ENCODE measurements at regions not wholly inside any gene's neighbourhood (a gene's known extent, or its start where the extent isn't known, plus 50 kb on each side); places are given as distances from the start of the nearest gene placed in this dataset.

GRCh38 chr12:58068706-58069105 is 127.3 kb downstream of the ATP23 start:
- in situ Hi-C loops (cut with HindIII; ENCODE audit: low pct_unique_long_range_greater_than_20kb, low sequenced_read_pairs), result no loop called here
- POLR2A ChIA-PET, result no interaction called here
- CTCF ChIA-PET, result no interaction called here
- no TSS peak for BruUV-seq (replicated peaks)
- Histone ChIP-seq H3K36me3 (ENCODE audit: control insufficient read depth, insufficient read depth, low read length) (no peaks in the 10 kb centered on the region), H3K27ac (ENCODE audit: low read length) (no peak overlapping the region), H3K9me3 (ENCODE audit: control insufficient read depth, insufficient read depth, low read depth, low read length) (no peaks in the 10 kb centered on the region), H3K4me1 (ENCODE audit: control insufficient read depth, insufficient read depth, low read length) (no peaks in the 10 kb centered on the region), H3K27me3 (ENCODE audit: control insufficient read depth, insufficient read depth, low read length) (no peaks in the 10 kb centered on the region), H3K4me3 (ENCODE audit: low read depth in 2 of 2, low read length in 2 of 2) (no peak overlapping the region)
- DNase-seq (ENCODE audit: low read depth, low spot score) (no peak), ATAC-seq (no peak)
- no peak for TF ChIP-seq TCF7L2 (IDR thresholded peaks at IDR 0.05; ENCODE audit: low read depth, low read length)
- TF ChIP-seq SIN3A (IDR thresholded peaks at IDR 0.05; ENCODE audit: borderline replicate concordance, insufficient read depth, low read depth, low read length), result no peak
- TF ChIP-seq REST (IDR thresholded peaks at IDR 0.05; ENCODE audit: insufficient read depth in 1 of 2, low read depth in 2 of 2, low read length in 1 of 2), result no peak
- no peak for TF ChIP-seq POLR2AphosphoS5 (IDR thresholded peaks at IDR 0.05; ENCODE audit: low read depth, low read length)
- TF ChIP-seq CTCF (IDR thresholded peaks at IDR 0.05), result no peak
- intact Hi-C loops (cut with micrococcal nuclease; ENCODE audit: unreplicated experiment), result no loop called here

GRCh38 chr12:58069268-58069963 is 128.0 kb downstream of the ATP23 start:
- no peaks in the 10 kb centered on the region for H3K36me3 ChIP-seq (ENCODE audit: control insufficient read depth, insufficient read depth, low read length)
- in situ Hi-C loops (cut with HindIII; ENCODE audit: low pct_unique_long_range_greater_than_20kb, low sequenced_read_pairs), result no loop called here
- DNase-seq (ENCODE audit: low read depth, low spot score) (no peak), ATAC-seq (no peak)
- no peaks in the 10 kb centered on the region for H3K4me1 ChIP-seq (ENCODE audit: control insufficient read depth, insufficient read depth, low read length)
- ChIA-PET POLR2A (no interaction called here), CTCF (no interaction called here)
- TF ChIP-seq SIN3A (IDR thresholded peaks at IDR 0.05; ENCODE audit: borderline replicate concordance, insufficient read depth, low read depth, low read length), result no peak
- no peak for TF ChIP-seq TCF7L2 (IDR thresholded peaks at IDR 0.05; ENCODE audit: low read depth, low read length)
- no peak for TF ChIP-seq REST (IDR thresholded peaks at IDR 0.05; ENCODE audit: insufficient read depth in 1 of 2, low read depth in 2 of 2, low read length in 1 of 2)
- TF ChIP-seq POLR2AphosphoS5 (IDR thresholded peaks at IDR 0.05; ENCODE audit: low read depth, low read length), result no peak
- no peak for TF ChIP-seq CTCF (IDR thresholded peaks at IDR 0.05)
- H3K9me3 ChIP-seq (ENCODE audit: control insufficient read depth, insufficient read depth, low read depth, low read length), result no peaks in the 10 kb centered on the region
- H3K27me3 ChIP-seq (ENCODE audit: control insufficient read depth, insufficient read depth, low read length), result no peaks in the 10 kb centered on the region
- no peak overlapping the region for H3K4me3 ChIP-seq (ENCODE audit: low read depth in 2 of 2, low read length in 2 of 2)
- no TSS peak for BruUV-seq (replicated peaks)
- intact Hi-C loops (cut with micrococcal nuclease; ENCODE audit: unreplicated experiment), result no loop called here
- no peak overlapping the region for H3K27ac ChIP-seq (ENCODE audit: low read length)

All from Panc1 (cell line).